Activated T-helper 1 cell treated with anti-CD3 and anti-CD28 coated beads, Interleukin-12 subunit alpha, Interleukin-12 subunit beta, Interleukin-2, Interleukin-4 antibody, amounts not matched to agents 30 ng/mL and 10 ng/mL and 1 ng/mL, durations not matched to agents 14 hours and 24 hours and 36 hours (primary cell): ENCODE measurements at regions not wholly inside any gene's neighbourhood (a gene's known extent, or its start where the extent isn't known, plus 50 kb on each side); places are given as distances from the start of the nearest gene placed in this dataset.
"Not testable (repeated sequence)": the region's sequence is repeated elsewhere in the genome, so short reads cannot be mapped to it uniquely, and the experiment has no call there.

Source experiments
- DNase-seq: peaks from one replicate; pipeline ENCODE4 v3.0.0; 2021; ENCODE audit warnings: low spot score
- H3K27ac Mint-ChIP-seq: one replicate; pipeline ENCODE4 v1.8.0; 2021; ENCODE audit warnings: mild to moderate bottlenecking, mixed read lengths
- H3K27me3 Mint-ChIP-seq: one replicate; pipeline ENCODE4 v1.8.0; 2022; ENCODE audit warnings: mild to moderate bottlenecking, moderate library complexity, mixed read lengths; ENCODE audit not compliant: insufficient read depth
- H3K36me3 Mint-ChIP-seq: one replicate; pipeline ENCODE4 v1.8.0; 2021; ENCODE audit warnings: low read depth, mixed read lengths
- H3K4me1 Mint-ChIP-seq: one replicate; pipeline ENCODE4 v1.8.0; 2021; ENCODE audit warnings: low read depth, mixed read lengths
- H3K4me3 Mint-ChIP-seq: one replicate; pipeline ENCODE4 v1.8.0; 2021; ENCODE audit warnings: mild to moderate bottlenecking, moderate library complexity, mixed read lengths
- H3K9me3 Mint-ChIP-seq: one replicate; pipeline ENCODE4 v1.8.0; 2021; ENCODE audit warnings: mixed read lengths
- intact Hi-C: fragments of 100-400 bp; cut with micrococcal nuclease; formaldehyde crosslinking; loops from one replicate; pipeline ENCODE4 v1.15.1; 2024

- peaks cover 22% of the 10 kb centered on the region for H3K4me1 Mint-ChIP-seq
- intact Hi-C loops: no loop called here
- peaks cover 13% of the 10 kb centered on the region for H3K9me3 Mint-ChIP-seq
- peak overlapping the region; percentile 98 for H3K27ac Mint-ChIP-seq
- H3K4me3 Mint-ChIP-seq: peak overlapping the region; percentile 83
- peak; percentile 22 for DNase-seq
- H3K36me3 Mint-ChIP-seq: peaks cover 8% of the 10 kb centered on the region
- H3K27me3 Mint-ChIP-seq: peaks cover 1% of the 10 kb centered on the region
Measured at GRCh38 chr9:129414377-129414992, 206.4 kb downstream of the C9orf50 start.

GRCh38 chr9:129413537-129414376 is 207.1 kb downstream of the C9orf50 start:
- Mint-ChIP-seq H3K4me3 (peak overlapping the region; percentile 83), H3K9me3 (peaks cover 13% of the 10 kb centered on the region)
- intact Hi-C loops: loop anchor here (1.0 to 2.0 kb wide), 8 partner anchors 30 to 273 kb away; no protein-coding TSS in a partner anchor

GRCh38 chr9:129412814-129413536 is 207.9 kb downstream of the C9orf50 start:
- Mint-ChIP-seq H3K4me3 (peak overlapping the region; percentile 60), H3K27ac (peak overlapping the region; percentile 91), H3K4me1 (peaks cover 22% of the 10 kb centered on the region), H3K36me3 (peaks cover 8% of the 10 kb centered on the region), H3K27me3 (peaks cover 1% of the 10 kb centered on the region), H3K9me3 (peaks cover 13% of the 10 kb centered on the region)
- DNase-seq: peak; percentile 52
- intact Hi-C loops: loop anchor here (1.0 to 2.0 kb wide), 8 partner anchors 30 to 272 kb away; no protein-coding TSS in a partner anchor

More at GRCh38 chr9:129413537-129414376, 207.1 kb downstream of the C9orf50 start:
- DNase-seq: peak; percentile 98
- Mint-ChIP-seq H3K27ac (peak overlapping the region; percentile 98), H3K27me3 (peaks cover 1% of the 10 kb centered on the region), H3K36me3 (peaks cover 8% of the 10 kb centered on the region), H3K4me1 (peaks cover 22% of the 10 kb centered on the region)

DNA sequence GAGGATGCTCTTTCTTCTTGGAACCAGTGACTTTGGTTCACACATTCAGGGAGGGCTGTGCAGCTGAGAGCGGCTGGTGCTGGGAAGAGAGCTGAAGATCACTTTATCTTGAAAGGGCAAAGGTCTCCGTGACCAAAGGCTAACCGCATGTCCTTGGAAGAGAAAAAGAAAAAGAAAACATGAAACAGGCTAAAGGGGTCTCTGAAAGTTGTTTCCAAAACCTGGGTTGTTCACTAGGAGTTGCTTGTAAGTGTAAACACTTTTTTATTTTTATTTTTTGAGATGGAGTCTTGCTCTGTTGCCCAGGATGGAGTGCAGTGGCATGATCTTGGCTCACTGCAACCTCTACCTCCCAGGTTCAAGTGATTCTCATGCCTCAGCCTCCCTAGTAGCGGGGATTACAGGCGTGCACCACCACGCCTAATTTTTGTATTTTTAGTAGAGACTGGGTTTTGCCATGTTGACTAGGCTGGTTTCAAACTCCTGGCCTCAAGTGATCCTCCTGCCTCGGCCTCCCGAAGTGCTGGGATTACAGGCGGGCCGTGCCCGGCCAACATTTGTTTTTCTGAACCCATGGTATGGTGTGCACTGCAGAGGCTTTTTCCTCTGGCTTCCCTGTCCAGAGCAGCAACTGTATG is 208.6 kb downstream of the C9orf50 start:
- not testable (repeated sequence) for H3K36me3 Mint-ChIP-seq, DNase-seq, H3K27me3 Mint-ChIP-seq
- H3K9me3 Mint-ChIP-seq: peaks cover 13% of the 10 kb centered on the region
- H3K27ac Mint-ChIP-seq: peak overlapping the region; percentile 91
- peaks cover 19% of the 10 kb centered on the region for H3K4me1 Mint-ChIP-seq
- intact Hi-C loops: loop anchor here (2.0 kb wide), 3 partner anchors 77 to 271 kb away; no protein-coding TSS in a partner anchor
- H3K4me3 Mint-ChIP-seq: peak overlapping the region; percentile 60

GRCh38 chr9:129411501-129412175 is 209.3 kb downstream of the C9orf50 start:
- Mint-ChIP-seq H3K9me3 (peaks cover 13% of the 10 kb centered on the region), H3K27ac (no peak overlapping the region), H3K36me3 (peaks cover 7% of the 10 kb centered on the region), H3K4me3 (no peak overlapping the region), H3K27me3 (peaks cover 1% of the 10 kb centered on the region), H3K4me1 (peaks cover 16% of the 10 kb centered on the region)
- intact Hi-C loops: loop anchor here (2.0 kb wide), 3 partner anchors 77 to 271 kb away; no protein-coding TSS in a partner anchor
- no peak for DNase-seq

- H3K4me3 Mint-ChIP-seq: no peak overlapping the region
- intact Hi-C loops: no loop called here
- peaks cover 1% of the 10 kb centered on the region for H3K27me3 Mint-ChIP-seq
- DNase-seq: no peak
- peaks cover 13% of the 10 kb centered on the region for H3K4me1 Mint-ChIP-seq
- peaks cover 7% of the 10 kb centered on the region for H3K36me3 Mint-ChIP-seq
- peaks cover 13% of the 10 kb centered on the region for H3K9me3 Mint-ChIP-seq
- H3K27ac Mint-ChIP-seq: peak overlapping the region; percentile 71
Measured at GRCh38 chr9:129410226-129410625, 210.7 kb downstream of the C9orf50 start.

DNA sequence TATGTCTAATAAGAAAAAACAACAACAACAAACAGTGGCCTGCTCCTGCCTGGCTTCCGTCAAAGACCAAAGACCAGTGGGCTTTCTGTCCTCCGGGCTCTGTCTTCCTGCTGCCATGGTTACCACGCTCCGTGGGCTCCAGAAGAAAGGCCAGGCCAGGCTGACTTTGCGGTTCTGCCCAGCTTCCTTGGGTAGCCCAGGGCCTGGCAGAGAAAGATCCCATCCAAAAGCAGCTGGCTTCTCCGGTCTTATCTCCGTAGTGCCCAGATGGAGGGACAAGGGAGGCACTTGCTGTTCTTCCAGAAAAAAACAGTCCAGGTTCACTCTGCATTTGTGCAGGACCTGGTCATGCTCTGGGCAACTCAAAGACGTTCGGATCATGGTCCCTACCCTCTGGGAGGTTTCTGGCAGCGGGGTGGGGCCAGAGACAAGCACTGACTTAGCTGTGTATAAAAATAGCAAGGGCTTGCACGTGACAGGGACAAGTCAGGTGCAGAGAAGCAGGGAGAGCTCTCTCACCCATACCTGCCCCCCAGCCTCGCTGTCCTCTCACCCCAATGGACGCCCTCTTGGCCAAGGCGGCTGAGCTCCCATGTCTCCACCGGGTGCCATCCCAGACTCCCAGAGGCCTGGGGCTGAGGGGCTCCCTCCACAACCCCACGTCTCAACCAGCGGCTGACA is 212.2 kb downstream of the C9orf50 start:
- no peak for DNase-seq
- H3K27me3 Mint-ChIP-seq: peaks cover 3% of the 10 kb centered on the region
- peaks cover 7% of the 10 kb centered on the region for H3K4me1 Mint-ChIP-seq
- peaks cover 13% of the 10 kb centered on the region for H3K9me3 Mint-ChIP-seq
- H3K27ac Mint-ChIP-seq: no peak overlapping the region
- H3K36me3 Mint-ChIP-seq: peaks cover 7% of the 10 kb centered on the region
- intact Hi-C loops: no loop called here
- no peak overlapping the region for H3K4me3 Mint-ChIP-seq

DNA sequence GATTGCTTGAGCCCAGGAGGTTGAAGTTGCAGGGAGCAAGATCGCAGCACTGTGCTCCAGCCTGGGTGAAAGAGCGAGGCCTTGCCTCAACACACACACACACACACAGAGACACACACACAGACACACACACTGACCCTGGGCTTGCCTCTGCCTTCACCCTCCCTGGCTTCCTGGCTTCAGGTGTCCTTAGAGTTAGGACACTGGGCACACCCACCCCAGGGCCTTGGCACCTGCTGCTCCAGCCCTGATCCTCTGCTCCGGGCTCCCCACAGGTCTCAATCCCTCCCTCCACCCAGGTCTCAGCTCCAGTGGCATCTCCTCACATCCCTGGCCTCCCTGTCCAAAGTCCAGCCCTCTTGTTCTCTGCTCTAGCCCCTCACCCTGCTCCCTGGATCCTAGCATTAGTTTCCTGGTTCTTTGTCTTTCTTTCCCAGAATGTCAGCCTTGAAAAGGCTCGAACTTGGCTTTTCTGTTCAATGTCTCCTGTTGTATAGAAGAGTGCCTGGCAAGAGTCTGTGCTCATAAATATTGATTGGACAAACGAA is 212.9 kb downstream of the C9orf50 start:
- Mint-ChIP-seq H3K4me3 (no peak overlapping the region), H3K4me1 (peaks cover 7% of the 10 kb centered on the region), H3K27me3 (peaks cover 7% of the 10 kb centered on the region), H3K27ac (no peak overlapping the region), H3K36me3 (peaks cover 7% of the 10 kb centered on the region), H3K9me3 (peaks cover 13% of the 10 kb centered on the region)
- intact Hi-C loops: no loop called here
- DNase-seq: no peak

DNA sequence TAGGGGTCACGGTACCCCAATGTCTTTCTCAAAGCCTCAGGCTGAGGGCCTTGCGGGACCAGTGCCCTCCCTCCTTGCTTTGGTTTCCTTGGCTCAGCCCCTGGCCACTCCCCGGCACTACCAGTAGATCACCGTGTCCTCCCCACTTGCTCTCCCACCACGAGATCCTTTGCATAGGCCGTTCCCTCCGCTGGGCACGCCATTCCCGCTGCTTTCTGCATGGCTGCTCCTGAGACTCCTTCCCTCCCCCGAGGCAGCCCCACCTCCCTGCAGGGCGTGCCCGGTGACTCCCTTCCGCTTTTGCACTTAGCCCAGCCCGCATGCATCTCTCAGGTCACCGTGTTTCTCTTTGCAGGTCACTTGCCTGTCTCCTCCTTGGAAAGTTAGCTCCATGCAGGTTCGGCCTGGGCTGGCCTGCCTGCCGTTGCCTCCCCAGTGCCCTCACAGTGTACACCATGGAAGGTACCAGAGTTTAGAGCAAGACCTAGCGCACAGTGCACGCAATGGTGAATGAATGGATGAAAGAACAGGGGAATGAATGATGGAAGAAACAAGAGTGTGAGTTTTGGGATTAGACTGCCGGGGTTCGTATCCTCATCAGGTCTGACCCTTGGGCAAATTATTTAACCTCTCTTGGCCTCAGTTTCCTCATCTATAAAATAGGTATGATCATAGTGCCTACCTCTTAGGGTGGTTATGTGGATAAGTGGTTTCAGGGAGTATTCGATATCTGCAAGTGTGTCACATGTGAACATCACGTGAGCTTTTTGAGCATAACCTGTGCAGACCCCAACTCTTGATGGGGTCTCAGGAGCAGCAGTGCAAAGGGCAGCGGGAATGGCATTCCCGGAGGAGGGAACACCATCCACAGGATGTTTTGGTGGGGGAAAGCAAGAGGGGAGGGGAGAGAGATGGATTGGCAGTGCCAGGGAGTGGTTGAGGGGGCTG is 214.3 kb downstream of the C9orf50 start:
- H3K36me3 Mint-ChIP-seq: peaks cover 7% of the 10 kb centered on the region
- intact Hi-C loops: no loop called here
- peaks cover 9% of the 10 kb centered on the region for H3K27me3 Mint-ChIP-seq
- H3K27ac Mint-ChIP-seq: no peak overlapping the region
- H3K9me3 Mint-ChIP-seq: peaks cover 13% of the 10 kb centered on the region
- H3K4me3 Mint-ChIP-seq: no peak overlapping the region
- H3K4me1 Mint-ChIP-seq: peaks cover 7% of the 10 kb centered on the region
- DNase-seq: no peak

GRCh38 chr9:129405827-129406213 is 215.1 kb downstream of the C9orf50 start:
- H3K27ac Mint-ChIP-seq: no peak overlapping the region
- peaks cover 12% of the 10 kb centered on the region for H3K9me3 Mint-ChIP-seq
- intact Hi-C loops: no loop called here
- peaks cover 9% of the 10 kb centered on the region for H3K27me3 Mint-ChIP-seq
- H3K4me1 Mint-ChIP-seq: peaks cover 7% of the 10 kb centered on the region
- DNase-seq: no peak
- H3K36me3 Mint-ChIP-seq: peaks cover 7% of the 10 kb centered on the region
- H3K4me3 Mint-ChIP-seq: no peak overlapping the region
